Activated naive CD4-positive, alpha-beta T cell treated with anti-CD3 and anti-CD28 coated beads for 36 hours (primary cell): ENCODE measurements at regions not wholly inside any gene's neighbourhood (a gene's known extent, or its start where the extent isn't known, plus 50 kb on each side); places are given as distances from the start of the nearest gene placed in this dataset.

Experiments used
- CTCF ChIA-PET: fragments of 350-600 bp; sonication (Branson Sonifier 250); formaldehyde crosslinking; loops from one replicate; lab custom pipeline; 2021; ENCODE audit warnings: antibody characterized with exemption; lab: Charles Lee
- DNase-seq: peaks from one replicate; pipeline ENCODE4 v3.0.0-alpha.2; 2020
- H3K27ac Mint-ChIP-seq: one replicate; pipeline ENCODE4 v1.8.0; 2021; ENCODE audit warnings: mild to moderate bottlenecking, mixed read lengths
- H3K27me3 Mint-ChIP-seq: one replicate; pipeline ENCODE4 v1.8.0; 2021; ENCODE audit warnings: low read depth, mixed read lengths
- H3K36me3 Mint-ChIP-seq: one replicate; pipeline ENCODE4 v1.8.0; 2021; ENCODE audit warnings: low read depth, mixed read lengths
- H3K4me1 Mint-ChIP-seq: one replicate; pipeline ENCODE4 v1.8.0; 2021; ENCODE audit warnings: low read depth, mixed read lengths
- H3K4me3 Mint-ChIP-seq: one replicate; pipeline ENCODE4 v1.8.0; 2021; ENCODE audit warnings: mild to moderate bottlenecking, moderate library complexity, mixed read lengths
- H3K9me3 Mint-ChIP-seq: one replicate; pipeline ENCODE4 v1.8.0; 2021; ENCODE audit warnings: mixed read lengths
- intact Hi-C: fragments of 100-400 bp; cut with micrococcal nuclease; formaldehyde crosslinking; loops from one replicate; pipeline ENCODE4 v1.15.1; 2023

- Mint-ChIP-seq H3K4me3 (no peak overlapping the region), H3K4me1 (no peaks in the 10 kb centered on the region), H3K9me3 (no peaks in the 10 kb centered on the region), H3K36me3 (no peaks in the 10 kb centered on the region), H3K27ac (no peak overlapping the region), H3K27me3 (no peaks in the 10 kb centered on the region)
- no peak for DNase-seq
- intact Hi-C loops, result no loop called here
- CTCF ChIA-PET, result interaction anchor here (0.5 kb wide), 1 partner anchor 96 kb away, joined by 3 read pairs; no protein-coding TSS in a partner anchor
Measured at GRCh38 chr2:41890341-41890740, 157.5 kb upstream of the PKDCC start.

- Mint-ChIP-seq H3K27ac (no peak overlapping the region), H3K9me3 (no peaks in the 10 kb centered on the region), H3K27me3 (no peaks in the 10 kb centered on the region), H3K4me3 (no peak overlapping the region), H3K4me1 (no peaks in the 10 kb centered on the region), H3K36me3 (no peaks in the 10 kb centered on the region)
- intact Hi-C loops, result no loop called here
- DNase-seq, result no peak
- CTCF ChIA-PET, result interaction anchor here (1.2 kb wide), 1 partner anchor 23 kb away, joined by 4 read pairs; no protein-coding TSS in a partner anchor
Measured at GRCh38 chr2:41892476-41892875, 155.3 kb upstream of the PKDCC start.

DNA sequence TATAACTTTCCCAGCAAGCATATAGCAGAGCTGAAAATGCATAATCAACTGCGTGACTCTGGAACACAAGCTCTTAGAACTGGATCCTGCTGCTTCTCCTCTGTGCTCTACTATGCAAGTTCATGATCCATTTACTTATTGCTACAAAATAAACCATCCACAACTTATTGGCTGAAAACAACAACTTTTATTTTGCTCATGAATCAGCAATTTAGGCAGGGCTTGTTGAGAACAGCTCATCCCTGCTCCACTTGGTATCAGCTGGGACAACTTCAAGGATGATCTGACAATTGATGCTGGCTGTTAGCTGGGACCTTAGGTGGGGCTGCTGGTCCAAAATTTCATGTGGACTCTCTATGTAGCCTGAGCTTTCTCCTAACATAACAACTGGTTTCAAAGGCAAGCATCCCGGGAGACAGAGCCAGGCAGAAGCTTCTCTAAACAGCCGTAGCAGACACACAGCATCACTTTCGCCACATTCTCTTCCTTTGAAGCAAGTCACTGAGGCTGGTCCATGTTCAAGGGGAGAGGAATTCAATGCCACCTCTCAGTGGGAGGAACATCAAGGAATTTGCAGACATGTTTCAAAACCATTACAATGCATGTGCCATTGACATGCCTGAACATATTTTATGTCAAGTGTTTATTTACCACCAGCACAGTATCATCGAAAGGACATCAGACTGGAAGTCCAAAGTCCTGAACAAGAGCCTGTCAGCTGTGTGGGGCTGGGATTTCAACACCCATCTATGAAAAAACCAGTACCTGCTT lies 153.1 kb upstream of the PKDCC start:
- no peak for DNase-seq
- CTCF ChIA-PET, result interaction anchor here (1.0 kb wide), 1 partner anchor 14 kb away, joined by 4 read pairs; no protein-coding TSS in a partner anchor
- no peaks in the 10 kb centered on the region for H3K27me3 Mint-ChIP-seq
- no peaks in the 10 kb centered on the region for H3K4me1 Mint-ChIP-seq
- intact Hi-C loops, result no loop called here
- no peaks in the 10 kb centered on the region for H3K9me3 Mint-ChIP-seq
- no peaks in the 10 kb centered on the region for H3K36me3 Mint-ChIP-seq
- no peak overlapping the region for H3K27ac Mint-ChIP-seq
- H3K4me3 Mint-ChIP-seq, result no peak overlapping the region

- Mint-ChIP-seq H3K4me1 (no peaks in the 10 kb centered on the region), H3K27ac (no peak overlapping the region)
- intact Hi-C loops, result no loop called here
Measured at GRCh38 chr2:41895334-41895664, 152.5 kb upstream of the PKDCC start.

DNA sequence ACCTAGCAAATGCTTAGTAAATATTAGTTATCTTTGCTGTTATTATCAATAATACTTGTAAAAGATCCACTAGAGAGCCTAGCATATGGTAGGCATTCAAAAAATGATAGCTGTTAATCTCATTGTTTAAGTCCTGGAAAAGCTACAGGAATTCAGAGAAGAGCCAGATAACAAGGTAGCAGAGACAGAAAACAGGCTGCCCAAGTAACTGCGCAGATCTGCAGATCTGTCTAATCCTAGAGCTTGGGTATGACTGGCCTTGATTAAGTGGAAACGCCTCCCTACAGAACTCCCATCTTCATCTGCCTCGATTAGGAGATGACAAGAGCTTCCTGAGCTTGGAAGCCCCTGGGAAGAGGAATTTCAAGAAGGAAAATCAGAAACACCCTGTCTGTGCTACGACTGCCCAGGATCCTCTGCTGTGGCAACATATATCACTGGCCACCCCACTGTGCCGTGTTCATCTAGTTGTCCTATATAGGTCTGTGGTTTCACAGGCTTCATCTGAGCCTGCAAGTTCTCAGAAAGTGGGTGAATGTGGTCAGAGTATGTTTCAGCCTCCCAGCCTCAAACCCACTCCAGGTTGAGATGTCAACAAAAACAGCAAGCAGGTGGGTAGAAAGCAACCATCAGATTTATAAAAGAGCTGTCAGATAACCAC lies 151.5 kb upstream of the PKDCC start:
- Mint-ChIP-seq H3K27ac (no peak overlapping the region), H3K4me1 (no peaks in the 10 kb centered on the region), H3K27me3 (no peaks in the 10 kb centered on the region), H3K4me3 (no peak overlapping the region), H3K36me3 (no peaks in the 10 kb centered on the region), H3K9me3 (no peaks in the 10 kb centered on the region)
- intact Hi-C loops, result no loop called here
- CTCF ChIA-PET, result interaction anchor here (0.6 kb wide), 1 partner anchor 159 kb away, joined by 3 read pairs; no protein-coding TSS in a partner anchor
- DNase-seq, result no peak

More at GRCh38 chr2:41895334-41895664, 152.5 kb upstream of the PKDCC start:
- Mint-ChIP-seq H3K4me3 (no peak overlapping the region), H3K9me3 (no peaks in the 10 kb centered on the region), H3K36me3 (no peaks in the 10 kb centered on the region), H3K27me3 (no peaks in the 10 kb centered on the region)
- no peak for DNase-seq
- CTCF ChIA-PET, result no interaction called here

GRCh38 chr2:41899189-41899588 lies 148.6 kb upstream of the PKDCC start:
- Mint-ChIP-seq H3K27me3 (peaks cover 4% of the 10 kb centered on the region), H3K9me3 (no peaks in the 10 kb centered on the region), H3K4me1 (no peaks in the 10 kb centered on the region), H3K27ac (no peak overlapping the region), H3K36me3 (no peaks in the 10 kb centered on the region), H3K4me3 (no peak overlapping the region)
- DNase-seq, result no peak
- intact Hi-C loops, result no loop called here
- CTCF ChIA-PET, result interaction anchor here (0.6 to 1.1 kb wide), 2 partner anchors 58 to 628 kb away, joined by 3 read pairs; no protein-coding TSS in a partner anchor

DNA sequence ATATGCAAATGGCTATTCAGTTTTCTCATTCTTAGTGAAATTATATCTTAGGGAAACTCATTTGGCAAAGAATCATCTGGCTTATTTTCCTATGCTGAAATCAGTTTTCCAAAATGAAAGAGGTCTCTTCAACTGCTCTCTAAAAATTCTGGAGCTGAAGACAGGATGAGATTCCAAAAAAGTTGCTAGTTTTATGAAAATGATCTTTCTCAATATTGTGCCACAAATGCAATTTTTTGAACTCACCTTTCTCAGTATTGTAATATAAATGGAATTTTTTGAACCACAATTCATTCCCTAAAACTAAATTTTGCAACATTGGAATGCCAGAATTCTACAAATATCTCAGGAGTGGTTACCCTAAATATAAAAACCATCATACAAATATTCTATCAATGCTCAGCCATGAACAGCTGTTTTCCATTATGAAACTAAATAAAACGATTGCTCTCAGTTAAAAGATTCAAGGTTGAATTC lies 147.7 kb upstream of the PKDCC start:
- Mint-ChIP-seq H3K27me3 (peaks cover 4% of the 10 kb centered on the region), H3K27ac (no peak overlapping the region), H3K36me3 (no peaks in the 10 kb centered on the region), H3K4me3 (no peak overlapping the region), H3K9me3 (no peaks in the 10 kb centered on the region), H3K4me1 (no peaks in the 10 kb centered on the region)
- DNase-seq, result no peak
- intact Hi-C loops, result no loop called here
- CTCF ChIA-PET, result no interaction called here

DNA sequence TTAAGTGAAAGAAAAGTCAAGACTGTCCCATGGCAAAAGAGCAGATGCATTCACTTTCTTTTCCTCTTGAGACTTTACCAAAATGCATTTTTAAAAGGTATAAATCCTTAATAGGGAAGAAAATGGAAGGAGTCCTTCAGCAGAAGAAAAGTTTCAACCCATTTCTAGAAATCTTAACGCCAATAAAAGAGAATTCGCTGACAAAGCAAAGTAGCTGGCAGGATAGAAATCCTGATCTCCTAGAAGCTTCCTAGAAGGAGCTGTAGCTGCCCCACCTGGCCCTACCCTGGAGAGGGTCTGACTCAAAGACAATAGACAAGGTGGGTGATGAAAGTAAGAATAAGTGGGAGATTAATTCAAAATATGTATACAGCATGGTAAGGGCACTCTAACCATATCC lies 144.9 kb upstream of the PKDCC start:
- CTCF ChIA-PET, result no interaction called here
- H3K4me1 Mint-ChIP-seq, result no peaks in the 10 kb centered on the region
- H3K27ac Mint-ChIP-seq, result no peak overlapping the region
- DNase-seq, result no peak
- H3K4me3 Mint-ChIP-seq, result no peak overlapping the region
- intact Hi-C loops, result no loop called here
- H3K27me3 Mint-ChIP-seq, result peaks cover 13% of the 10 kb centered on the region
- H3K9me3 Mint-ChIP-seq, result no peaks in the 10 kb centered on the region
- H3K36me3 Mint-ChIP-seq, result no peaks in the 10 kb centered on the region

DNA sequence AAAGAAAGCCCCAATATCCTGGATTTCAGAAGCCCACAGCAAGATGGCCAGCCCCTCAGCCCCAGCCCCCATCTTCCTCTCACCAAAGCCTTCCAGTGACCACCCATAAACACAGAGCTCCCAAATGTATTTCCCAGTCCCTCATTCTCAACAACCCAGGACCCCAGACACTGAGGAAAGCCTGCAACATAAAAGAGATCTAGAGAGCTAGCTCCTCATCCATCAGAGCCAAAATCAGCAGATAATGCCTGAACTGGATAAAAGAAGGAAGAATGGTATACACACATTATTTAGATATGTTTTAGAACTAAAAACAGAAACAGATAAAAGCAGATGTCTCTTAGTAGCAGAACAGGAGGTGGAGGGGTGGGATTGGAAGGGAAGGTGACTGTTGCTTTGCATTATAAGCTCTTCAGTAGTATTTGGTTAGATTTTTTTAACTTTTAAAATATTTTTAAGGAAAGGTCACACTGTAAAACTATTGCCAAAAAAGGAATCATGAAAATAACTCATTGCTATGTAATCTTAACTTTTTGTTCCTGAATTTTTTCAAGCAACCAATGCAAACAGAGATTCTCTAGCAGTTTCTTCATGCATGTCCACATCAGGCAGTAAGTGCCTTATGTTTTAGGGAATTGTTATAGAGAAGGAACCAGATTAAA lies 144.2 kb upstream of the PKDCC start:
- Mint-ChIP-seq H3K27me3 (peaks cover 17% of the 10 kb centered on the region), H3K27ac (no peak overlapping the region), H3K36me3 (no peaks in the 10 kb centered on the region), H3K4me1 (no peaks in the 10 kb centered on the region), H3K4me3 (no peak overlapping the region), H3K9me3 (no peaks in the 10 kb centered on the region)
- CTCF ChIA-PET, result no interaction called here
- DNase-seq, result no peak
- intact Hi-C loops, result no loop called here

DNA sequence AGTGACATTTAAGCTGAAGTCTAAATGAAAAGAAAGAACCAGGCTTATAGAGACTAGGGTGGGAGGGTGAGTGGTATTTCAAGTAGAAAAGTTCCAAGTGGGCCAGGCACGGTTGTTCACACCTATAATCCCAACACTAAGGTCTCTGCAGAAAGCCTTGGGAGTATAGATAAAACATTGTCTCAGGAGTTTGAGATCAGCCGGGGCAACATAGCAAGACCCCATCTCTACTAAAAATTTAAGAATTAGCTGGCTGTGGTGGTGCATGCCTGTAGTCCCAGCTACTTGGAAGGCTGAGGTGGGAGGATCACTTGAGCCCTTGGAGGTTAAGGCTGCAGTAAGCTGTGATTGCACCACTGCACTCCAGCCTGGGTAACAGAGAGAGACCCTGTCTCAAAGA lies 143.4 kb upstream of the PKDCC start:
- no peaks in the 10 kb centered on the region for H3K4me1 Mint-ChIP-seq
- intact Hi-C loops, result no loop called here
- H3K36me3 Mint-ChIP-seq, result no peaks in the 10 kb centered on the region
- CTCF ChIA-PET, result interaction anchor here (0.6 kb wide), 2 partner anchors 132 to 148 kb away, joined by 3 to 4 read pairs; no protein-coding TSS in a partner anchor
- H3K27me3 Mint-ChIP-seq, result peaks cover 19% of the 10 kb centered on the region
- no peak for DNase-seq
- H3K4me3 Mint-ChIP-seq, result no peak overlapping the region
- no peaks in the 10 kb centered on the region for H3K9me3 Mint-ChIP-seq
- H3K27ac Mint-ChIP-seq, result no peak overlapping the region

DNA sequence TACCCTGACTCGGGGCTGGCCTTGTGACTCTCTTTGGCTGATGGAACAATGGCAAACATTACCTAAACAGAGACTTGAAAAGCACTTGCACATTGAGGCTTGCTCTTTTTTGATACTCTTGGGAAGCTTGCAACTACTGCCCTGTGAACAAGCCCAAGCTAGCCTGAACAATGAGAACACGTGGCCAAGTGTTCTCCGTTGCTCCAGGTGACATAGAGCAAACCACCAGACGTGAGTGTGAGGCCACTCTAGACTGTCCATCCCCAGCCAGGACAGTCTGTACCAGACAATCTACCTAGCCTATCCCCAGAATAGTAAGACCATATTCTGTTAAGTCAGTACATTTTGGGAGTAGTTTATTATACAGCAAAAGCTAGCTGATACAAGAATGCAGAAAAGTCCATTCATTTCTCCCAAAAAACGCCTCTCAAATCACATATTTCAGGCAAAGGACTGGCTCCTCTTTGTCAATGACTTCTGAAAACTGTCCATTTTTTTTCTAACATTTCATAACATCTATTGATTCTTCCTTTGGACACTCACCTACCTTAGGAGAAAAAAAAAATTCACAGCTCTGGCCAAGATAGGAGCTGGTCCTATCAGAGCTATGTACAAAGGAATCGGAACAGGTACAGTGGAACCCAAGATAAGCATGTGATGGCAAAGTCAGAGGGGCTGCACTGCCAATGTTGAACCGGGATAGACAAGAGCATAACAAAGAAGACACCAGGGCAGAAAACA lies 142.1 kb upstream of the PKDCC start:
- intact Hi-C loops, result no loop called here

DNA sequence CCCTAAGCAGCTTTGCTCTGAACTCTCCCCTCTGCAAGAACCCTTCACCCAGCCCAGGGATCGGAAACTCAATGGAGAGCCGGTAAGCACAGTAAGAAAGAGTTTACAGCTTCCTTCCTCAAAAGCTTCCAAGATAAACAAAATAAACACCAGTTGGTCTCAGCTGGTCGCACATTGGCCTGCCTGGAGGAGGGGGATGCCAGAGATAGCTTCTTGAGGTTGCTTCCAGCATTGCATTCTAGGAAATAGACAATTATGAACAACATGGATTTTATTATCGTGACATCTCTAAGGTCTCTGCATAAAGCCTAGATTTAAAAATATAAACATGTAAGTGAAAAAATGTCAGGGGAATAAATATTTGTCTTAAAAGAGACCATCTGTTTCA lies 141.5 kb upstream of the PKDCC start:
- intact Hi-C loops, result no loop called here
- no peak overlapping the region for H3K27ac Mint-ChIP-seq
- H3K27me3 Mint-ChIP-seq, result peaks cover 19% of the 10 kb centered on the region
- CTCF ChIA-PET, result interaction anchor here (0.6 kb wide), 1 partner anchor 37 kb away, joined by 3 read pairs; no protein-coding TSS in a partner anchor
- no peak for DNase-seq
- no peaks in the 10 kb centered on the region for H3K36me3 Mint-ChIP-seq
- no peaks in the 10 kb centered on the region for H3K9me3 Mint-ChIP-seq
- H3K4me3 Mint-ChIP-seq, result no peak overlapping the region
- no peaks in the 10 kb centered on the region for H3K4me1 Mint-ChIP-seq

More for the DNA sequence above, 142.1 kb upstream of the PKDCC start:
- CTCF ChIA-PET, result interaction anchor here (0.8 kb wide), 1 partner anchor 180 kb away, joined by 3 read pairs; no protein-coding TSS in a partner anchor
- no peaks in the 10 kb centered on the region for H3K9me3 Mint-ChIP-seq
- H3K4me3 Mint-ChIP-seq, result no peak overlapping the region
- peaks cover 19% of the 10 kb centered on the region for H3K27me3 Mint-ChIP-seq
- H3K36me3 Mint-ChIP-seq, result no peaks in the 10 kb centered on the region
- DNase-seq, result no peak
- no peaks in the 10 kb centered on the region for H3K4me1 Mint-ChIP-seq
- no peak overlapping the region for H3K27ac Mint-ChIP-seq
